H1 (cell line): ENCODE measurements at regions not wholly inside any gene's neighbourhood (a gene's known extent, or its start where the extent isn't known, plus 50 kb on each side); places are given as distances from the start of the nearest gene placed in this dataset.

Experiments
- CTCF ChIA-PET: fragments of 300-600 bp; sonication (Branson Sonifier 250); formaldehyde crosslinking; loops from one replicate; lab custom pipeline; 2021; ENCODE audit not compliant: partially characterized antibody; lab: Charles Lee
- POLR2A ChIA-PET: fragments of 300-600 bp; sonication (Branson Sonifier 250); formaldehyde crosslinking; loops from one replicate; lab custom pipeline; 2021; ENCODE audit warnings: inconsistent platforms; ENCODE audit not compliant: partially characterized antibody; lab: Charles Lee
- DNase-seq, 2 experiments: peaks; one replicate each; pipeline versions ENCODE4 v3.0.0 to v3.0.0-alpha.2; 2010 to 2022; ENCODE audit warnings: low spot score in 2 of 2, low read depth in 1 of 2, mixed read lengths in 1 of 2
- FAIRE-seq: peaks from 2 replicates; lab custom pipeline; 2011; peaks lifted over from hg19 to GRCh38; lab: Jason Lieb, UNC
- H2AFZ ChIP-seq: 2 replicates; pipeline ENCODE4 v1.8.1; 2012; ENCODE audit warnings: low read length, inconsistent platforms
- H2AK5ac ChIP-seq: 2 replicates; pipeline ENCODE4 v1.6.1; 2013; ENCODE audit warnings: low read depth, low read length
- H2BK120ac ChIP-seq: replicated peaks from 2 replicates; pipeline ENCODE3; 2013; ENCODE audit warnings: low read depth, low read length, inconsistent platforms
- H2BK12ac ChIP-seq: 2 replicates; pipeline ENCODE4 v1.6.1; 2013; ENCODE audit warnings: low read depth, low read length
- H2BK15ac ChIP-seq: 2 replicates; pipeline ENCODE4 v1.6.1; 2013; ENCODE audit warnings: low read length
- H2BK20ac ChIP-seq: 2 replicates; pipeline ENCODE4 v1.6.1; 2013; ENCODE audit warnings: low read length
- H2BK5ac ChIP-seq: 2 replicates; pipeline ENCODE4 v1.6.1; 2013; ENCODE audit warnings: low read depth, low read length
- H3K14ac ChIP-seq: 2 replicates; pipeline ENCODE4 v1.6.1; 2013; ENCODE audit warnings: inconsistent platforms; ENCODE audit not compliant: insufficient read length
- H3K18ac ChIP-seq: 2 replicates; pipeline ENCODE4 v1.6.1; 2013; ENCODE audit warnings: low read length; ENCODE audit errors: extremely low read depth
- H3K23ac ChIP-seq: 2 replicates; pipeline ENCODE4 v1.6.1; 2013; ENCODE audit warnings: inconsistent platforms; ENCODE audit not compliant: insufficient read length
- H3K23me2 ChIP-seq: 2 replicates; pipeline ENCODE4 v1.6.1; 2013; ENCODE audit warnings: low read depth, low read length
- H3K27ac ChIP-seq: 2 replicates; pipeline ENCODE4 v1.6.1; 2011; ENCODE audit warnings: low read depth, low read length, inconsistent platforms
- H3K27me3 ChIP-seq, 4 experiments: replicated peaks in 1 of 4; 1 replicate in 1 of 4; 2 replicates in 3 of 4; pipeline versions ENCODE4 v1.6.1 to v1.8.1; 2011 to 2013; ENCODE audit warnings: low read length in 3 of 4, mild to moderate bottlenecking in 3 of 4, inconsistent platforms in 2 of 4, mixed read lengths in 2 of 4, moderate library complexity in 1 of 4; ENCODE audit not compliant: control insufficient read depth in 3 of 4, insufficient read depth in 3 of 4; ENCODE audit errors: extremely low read depth in 1 of 4
- H3K36me3 ChIP-seq, 4 experiments: 2 replicates each; pipeline versions ENCODE4 v1.6.1 to v1.8.1; 2011 to 2013; ENCODE audit warnings: mild to moderate bottlenecking in 4 of 4, low read length in 3 of 4, moderate library complexity in 2 of 4, control low read depth in 1 of 4, inconsistent platforms in 1 of 4; ENCODE audit not compliant: insufficient read depth in 4 of 4, control insufficient read depth in 2 of 4
- H3K4ac ChIP-seq: replicated peaks from 2 replicates; pipeline ENCODE3; 2013; ENCODE audit warnings: low read length, low read depth, mixed read lengths, inconsistent platforms; ENCODE audit not compliant: insufficient read length
- H3K4me1 ChIP-seq, 4 experiments: replicated peaks in 1 of 4; 1 replicate in 1 of 4; 2 replicates in 3 of 4; pipeline versions ENCODE4 v1.6.1 to v1.8.1; 2011 to 2013; ENCODE audit warnings: low read length in 3 of 4, inconsistent platforms in 2 of 4, mixed read lengths in 1 of 4; ENCODE audit not compliant: insufficient read depth in 4 of 4, control insufficient read depth in 3 of 4
- H3K4me2 ChIP-seq, 2 experiments: 2 replicates each; pipeline versions ENCODE4 v1.6.1 to v1.8.1; 2011 to 2013; ENCODE audit warnings: low read depth in 2 of 2, low read length in 2 of 2, control low read depth in 1 of 2, inconsistent platforms in 1 of 2, mild to moderate bottlenecking in 1 of 2; ENCODE audit not compliant: insufficient read depth in 1 of 2
- H3K4me3 ChIP-seq, 4 experiments: fragments of 200-600, 300-600 bp in 1 of 4; sonication (generic), shearing (Covaris generic), sonication (Bioruptor Twin) in 1 of 4; 2 replicates each; pipeline versions ENCODE4 v1.5.1 to v1.8.1; 2011 to 2016; ENCODE audit warnings: low read length in 4 of 4, low read depth in 3 of 4, control low read depth in 2 of 4, inconsistent platforms in 2 of 4, mild to moderate bottlenecking in 2 of 4, mixed read lengths in 1 of 4, moderate library complexity in 1 of 4; ENCODE audit not compliant: insufficient read depth in 2 of 4; ENCODE audit errors: extremely low read depth in 1 of 4
- H3K56ac ChIP-seq: replicated peaks from 2 replicates; pipeline ENCODE3; 2013; ENCODE audit warnings: low read depth, mild to moderate bottlenecking, mixed read lengths, low read length, inconsistent platforms; ENCODE audit not compliant: insufficient read length
- H3K79me1 ChIP-seq: 2 replicates; pipeline ENCODE4 v1.6.1; 2013; ENCODE audit warnings: low read depth, low read length, control low read depth
- H3K79me2 ChIP-seq, 2 experiments: 2 replicates each; pipeline versions ENCODE4 v1.6.1 to v1.8.1; 2012 to 2013; ENCODE audit warnings: low read length in 2 of 2, mild to moderate bottlenecking in 2 of 2, inconsistent platforms in 1 of 2; ENCODE audit not compliant: insufficient read depth in 2 of 2, control insufficient read depth in 1 of 2
- H3K9ac ChIP-seq, 4 experiments: replicated peaks in 1 of 4; 1 replicate in 1 of 4; 2 replicates in 3 of 4; pipeline versions ENCODE4 v1.6.1 to v1.8.1; 2011 to 2013; ENCODE audit warnings: low read depth in 3 of 4, low read length in 3 of 4, control low read depth in 2 of 4, mild to moderate bottlenecking in 2 of 4, moderate library complexity in 2 of 4, inconsistent platforms in 1 of 4; ENCODE audit errors: extremely low read depth in 1 of 4
- H3K9me3 ChIP-seq, 2 experiments: 2 replicates each; pipeline versions ENCODE4 v1.6.1 to v1.8.1; 2012 to 2013; ENCODE audit warnings: mild to moderate bottlenecking in 2 of 2, moderate library complexity in 2 of 2, control low read depth in 1 of 2, inconsistent platforms in 1 of 2, low read depth in 1 of 2, low read length in 1 of 2, mixed read lengths in 1 of 2; ENCODE audit not compliant: insufficient read depth in 2 of 2
- H4K20me1 ChIP-seq, 2 experiments: replicated peaks in 1 of 2; 2 replicates each; pipeline versions ENCODE3 to v1.8.1; 2011 to 2013; ENCODE audit warnings: inconsistent platforms in 2 of 2, low read length in 2 of 2, mild to moderate bottlenecking in 1 of 2; ENCODE audit not compliant: insufficient read depth in 2 of 2, control insufficient read depth in 1 of 2
- H4K5ac ChIP-seq: 2 replicates; pipeline ENCODE4 v1.6.1; 2013; ENCODE audit warnings: low read length, low read depth, mixed read lengths, inconsistent platforms; ENCODE audit not compliant: insufficient read length
- H4K8ac ChIP-seq: 2 replicates; pipeline ENCODE4 v1.8.0; 2013; ENCODE audit warnings: mild to moderate bottlenecking, moderate library complexity, low read length, inconsistent platforms; ENCODE audit not compliant: insufficient read depth; ENCODE audit errors: extremely low read depth
- H4K91ac ChIP-seq: replicated peaks from 2 replicates; pipeline ENCODE3; 2013; ENCODE audit warnings: low read length, mixed read lengths, inconsistent platforms; ENCODE audit not compliant: insufficient read length
- CEBPB ChIP-seq: IDR thresholded peaks from 2 replicates; pipeline ENCODE4 v1.6.1; 2012; ENCODE audit warnings: low read depth, low read length
- WGBS, 2 experiments: shearing (Covaris generic) in 1 of 2; methylation state at CpG; one replicate each; pipeline versions ENCODE4 v1.1.6 to v1.1.7; 2013 to 2015; ENCODE audit warnings: low lambda C conversion rate in 2 of 2, mixed read lengths in 2 of 2, inconsistent platforms in 1 of 2, low coverage in 1 of 2, missing lambda C conversion rate in 1 of 2; ENCODE audit not compliant: insufficient replicate concordance in 2 of 2, insufficient coverage in 1 of 2, insufficient read length in 1 of 2; ENCODE audit errors: extremely low coverage in 1 of 2, missing lambda C conversion rate in 1 of 2; 5-methylcytosine and 5-hydroxymethylcytosine counted together

DNA sequence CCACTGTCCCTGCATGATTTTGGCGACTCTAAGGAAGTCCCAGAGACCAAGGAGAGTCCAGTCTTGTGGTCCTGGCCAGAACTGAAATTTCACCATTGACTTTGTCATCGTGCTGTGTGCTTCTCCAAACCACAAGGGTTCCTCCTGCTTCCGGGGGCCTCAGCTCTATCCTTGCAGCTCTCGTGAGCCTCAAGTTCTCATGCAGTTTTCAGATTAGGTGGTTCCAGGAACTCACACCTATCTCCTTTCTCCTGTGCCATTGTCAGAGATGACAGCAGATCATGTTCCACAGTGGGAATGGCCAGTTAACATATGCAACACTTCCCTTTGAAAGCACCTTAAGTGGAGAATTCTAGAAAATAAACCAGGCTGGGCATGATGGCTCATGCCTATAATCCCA lies 97.9 kb upstream of the CRHR1 start:
- H3K56ac ChIP-seq, result no peak overlapping the region
- H3K14ac ChIP-seq, result no peak overlapping the region
- ChIA-PET CTCF (interaction anchor here (1.3 to 2.6 kb wide), 6 partner anchors 11 to 285 kb away, joined by 3 to 13 read pairs (median 6); no protein-coding TSS in a partner anchor), POLR2A (no interaction called here)
- no peaks in the 10 kb centered on the region for H3K23me2 ChIP-seq
- no peak overlapping the region for H3K4me2 ChIP-seq
- no peak overlapping the region for H2BK120ac ChIP-seq
- H4K20me1 ChIP-seq, result no peaks in the 10 kb centered on the region
- no peak overlapping the region for H3K9ac ChIP-seq
- H3K27me3 ChIP-seq, result peaks cover 0 to 5% (median 0%) of the 10 kb centered on the region in 4 experiments; a peak in 3 of 7 replicates
- H3K18ac ChIP-seq, result no peak overlapping the region
- H4K5ac ChIP-seq, result no peak overlapping the region
- H2BK5ac ChIP-seq, result no peak overlapping the region
- H2BK12ac ChIP-seq, result no peak overlapping the region
- no peak for DNase-seq
- no peak for TF ChIP-seq CEBPB
- no peaks in the 10 kb centered on the region for H3K79me1 ChIP-seq
- H3K9me3 ChIP-seq, result no peaks in the 10 kb centered on the region
- no peaks in the 10 kb centered on the region for H3K79me2 ChIP-seq
- H3K36me3 ChIP-seq, result no peaks in the 10 kb centered on the region; a peak in 1 of 8 replicates
- H2AFZ ChIP-seq, result no peak overlapping the region
- no peak overlapping the region for H4K91ac ChIP-seq
- no peak overlapping the region for H3K27ac ChIP-seq
- H2BK20ac ChIP-seq, result no peak overlapping the region
- H4K8ac ChIP-seq, result no peak overlapping the region
- H3K23ac ChIP-seq, result no peak overlapping the region
- H3K4me1 ChIP-seq, result peaks cover 0 to 7% (median 2%) of the 10 kb centered on the region in 4 experiments; a peak in 2 of 7 replicates
- no peak overlapping the region for H2AK5ac ChIP-seq
- FAIRE-seq, result no peak
- no peak overlapping the region for H3K4ac ChIP-seq
- 91% methylated on average over 4 of the region's 4 CpGs; no CpG with 5 or more reads in 1 of the 2 experiments for WGBS, 2 experiments
- H2BK15ac ChIP-seq, result no peak overlapping the region
- no peak overlapping the region for H3K4me3 ChIP-seq
